Stimulated activated CD8-positive, alpha-beta memory T cell treated with anti-CD3 and anti-CD28 coated beads, Interleukin-7, amount 100 ng/mL, for 48 hours (primary cell): ENCODE measurements at regions not wholly inside any gene's neighbourhood (a gene's known extent, or its start where the extent isn't known, plus 50 kb on each side); places are given as distances from the start of the nearest gene placed in this dataset.
"Not testable (repeated sequence)": the region's sequence is repeated elsewhere in the genome, so short reads cannot be mapped to it uniquely, and the experiment has no call there.

Source experiments
- DNase-seq, 2 donors: peaks; one replicate each; pipeline ENCODE4 v3.0.0-alpha.2; 2020; ENCODE audit warnings: low read depth in 1 of 2; ENCODE audit errors: extremely low read depth in 1 of 2

DNA sequence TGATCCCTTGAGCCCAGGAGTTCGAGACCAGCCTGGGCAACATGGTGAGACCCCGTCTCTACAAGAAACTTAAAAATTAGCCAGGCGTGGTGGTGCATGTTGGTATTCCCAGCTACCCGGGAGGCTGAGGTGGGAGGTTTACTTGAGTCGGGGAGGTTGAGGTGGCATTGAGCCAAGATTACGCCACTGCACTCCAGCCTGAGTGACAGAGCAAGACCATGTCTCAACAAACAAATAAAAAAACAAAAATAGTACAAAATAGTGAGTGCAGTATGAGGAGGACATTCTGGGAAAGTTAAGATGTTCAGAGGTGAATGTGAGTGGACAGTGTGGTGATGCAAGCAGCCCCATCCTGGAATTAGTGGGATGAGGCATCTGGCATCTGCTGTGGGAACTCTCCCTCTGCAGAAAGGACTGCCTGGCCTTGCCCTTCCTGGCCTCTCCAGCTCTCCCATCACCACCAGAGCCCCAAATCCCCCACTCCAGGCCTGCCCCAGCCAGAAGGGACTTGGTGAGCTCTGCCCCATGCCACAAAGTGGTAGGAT, 96.6 kb upstream of the PARD3 start:
- DNase-seq, result no peak

GRCh38 chr10:34908481-34908880, 93.4 kb upstream of the PARD3 start:
- DNase-seq, result no peak

- no peak for DNase-seq
Measured at GRCh38 chr10:34907743-34908430, 92.8 kb upstream of the PARD3 start.

DNA sequence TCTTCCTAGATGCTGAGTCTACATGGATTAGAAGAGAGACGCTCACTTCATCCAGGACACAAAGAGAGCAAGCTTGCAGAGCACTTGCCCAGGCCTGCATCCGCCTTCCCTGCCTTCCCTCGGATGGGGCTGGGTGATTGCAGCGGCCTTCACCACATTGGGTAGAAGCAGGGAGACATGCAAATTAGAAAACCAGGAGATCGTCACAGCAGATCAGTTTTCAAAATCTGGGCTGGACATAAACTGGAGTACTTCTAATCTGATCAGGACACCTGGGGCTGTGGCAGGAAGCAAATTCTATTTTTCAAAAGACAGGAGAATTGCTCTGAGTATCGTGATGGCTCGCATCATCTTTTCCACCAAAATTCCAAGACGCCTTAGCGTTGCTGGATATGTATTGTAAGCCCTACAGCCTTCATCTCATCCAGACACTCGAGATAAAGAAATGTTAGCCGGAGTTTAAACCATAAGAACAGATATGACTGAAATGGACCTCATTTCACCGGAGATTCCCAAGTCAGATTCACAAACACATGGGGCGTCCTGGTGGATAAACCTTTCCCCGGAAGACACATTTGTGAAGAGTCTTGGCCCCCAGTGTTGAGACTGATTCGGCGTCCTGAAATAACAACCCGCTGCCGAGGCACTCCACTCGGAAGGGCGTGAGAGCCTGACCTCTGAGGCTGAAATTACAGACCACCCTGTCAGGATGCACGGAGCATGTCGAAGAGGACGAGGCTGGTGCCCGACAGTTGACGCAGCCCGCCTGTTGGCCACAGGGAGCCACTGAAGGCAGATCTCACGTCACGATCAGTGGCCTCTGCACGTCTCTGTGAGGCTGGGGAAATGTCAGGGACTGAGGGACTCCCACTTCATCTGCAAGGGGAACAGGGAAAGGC, 91.2 kb upstream of the PARD3 start:
- no peak for DNase-seq

- DNase-seq, result no peak
Measured at GRCh38 chr10:34905200-34905927, 90.3 kb upstream of the PARD3 start.

DNA sequence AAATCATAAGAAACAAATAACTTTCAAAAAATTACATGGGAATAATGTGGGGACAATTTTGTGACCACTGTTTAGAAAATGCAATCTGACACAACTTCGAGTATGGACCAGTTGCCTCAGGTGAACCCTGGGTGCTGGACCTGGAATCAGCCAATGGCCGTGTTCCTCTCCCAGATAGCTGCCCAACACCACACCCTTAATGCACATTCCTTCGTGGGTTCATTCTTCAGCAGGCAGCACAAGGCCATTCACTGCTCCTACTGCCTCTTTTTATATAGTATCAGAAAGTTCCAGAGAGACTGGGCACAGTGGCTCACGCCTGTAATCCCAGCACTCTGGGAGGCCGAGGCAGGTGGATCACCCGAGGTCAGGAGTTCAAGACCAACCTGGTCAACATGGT, 89.1 kb upstream of the PARD3 start:
- DNase-seq, result no peak

DNA sequence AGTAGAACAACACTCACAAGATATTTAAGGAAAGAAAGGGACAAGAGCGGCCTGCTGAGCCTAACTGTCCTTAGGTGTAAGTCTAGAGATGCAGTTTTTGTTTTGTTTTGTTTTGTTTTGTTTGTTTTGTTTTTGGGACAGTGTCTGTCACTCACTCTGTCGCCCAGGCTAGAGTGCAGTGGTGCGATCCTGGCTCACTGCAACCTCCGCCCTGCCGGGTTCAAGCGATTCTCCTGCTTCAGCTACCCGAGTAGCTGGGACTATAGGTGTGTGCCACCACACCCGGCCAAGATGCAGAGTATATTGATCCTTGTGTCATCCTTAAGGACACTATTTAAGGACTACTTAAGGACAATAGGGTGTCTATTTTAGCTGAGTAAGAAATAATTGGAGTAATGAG, 84.1 kb upstream of the PARD3 start:
- no peak for DNase-seq

- DNase-seq, result no peak
Measured at GRCh38 chr10:34895977-34896376, 80.9 kb upstream of the PARD3 start.

DNA sequence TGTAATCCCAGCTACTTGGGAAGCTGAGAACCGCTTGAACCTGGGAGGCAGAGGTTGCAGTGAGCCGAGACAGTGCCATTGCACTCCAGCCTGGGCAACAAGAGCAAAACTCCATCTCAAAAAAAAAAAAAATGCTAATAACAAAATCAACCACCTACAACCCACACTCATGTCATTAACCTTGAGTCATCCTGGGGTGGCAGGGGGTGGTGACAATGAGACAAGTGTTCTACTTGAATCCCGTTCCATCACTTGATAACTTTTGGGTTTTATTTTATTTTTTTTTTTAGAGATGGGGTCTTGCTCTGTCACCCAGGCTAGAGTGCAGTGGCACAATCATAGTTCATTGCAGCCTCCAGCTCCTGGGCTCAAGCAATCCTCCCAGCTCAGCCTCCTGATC, 80.0 kb upstream of the PARD3 start:
- DNase-seq, result not testable (repeated sequence)

GRCh38 chr10:34892521-34892920, 77.4 kb upstream of the PARD3 start:
- not testable (repeated sequence) for DNase-seq

GRCh38 chr10:34890939-34891338, 75.8 kb upstream of the PARD3 start:
- DNase-seq, result no peak

- no peak for DNase-seq
Measured at GRCh38 chr10:34889004-34889869, 74.1 kb upstream of the PARD3 start.

GRCh38 chr10:34886906-34887642, 72.0 kb upstream of the PARD3 start:
- no peak for DNase-seq

DNA sequence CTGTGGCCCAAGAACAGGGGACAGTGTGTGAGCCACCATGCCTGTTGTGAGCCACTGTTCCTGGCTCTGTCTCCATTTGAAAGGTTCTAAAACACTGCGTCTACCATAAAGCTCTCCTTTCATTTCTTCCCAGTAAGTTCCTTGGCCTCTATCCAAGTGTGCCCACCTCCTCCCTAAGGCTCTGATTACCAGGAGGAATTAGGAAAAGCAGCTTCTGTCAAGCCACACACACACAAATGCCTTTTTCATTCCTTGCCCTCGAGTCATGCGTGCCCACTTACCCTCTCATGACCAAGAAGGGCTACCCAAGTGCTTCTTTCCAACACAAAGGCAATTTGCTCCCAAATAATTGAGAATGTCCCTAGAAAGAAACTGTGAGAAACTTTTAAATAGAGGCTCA, 70.8 kb upstream of the PARD3 start:
- DNase-seq, result no peak

DNA sequence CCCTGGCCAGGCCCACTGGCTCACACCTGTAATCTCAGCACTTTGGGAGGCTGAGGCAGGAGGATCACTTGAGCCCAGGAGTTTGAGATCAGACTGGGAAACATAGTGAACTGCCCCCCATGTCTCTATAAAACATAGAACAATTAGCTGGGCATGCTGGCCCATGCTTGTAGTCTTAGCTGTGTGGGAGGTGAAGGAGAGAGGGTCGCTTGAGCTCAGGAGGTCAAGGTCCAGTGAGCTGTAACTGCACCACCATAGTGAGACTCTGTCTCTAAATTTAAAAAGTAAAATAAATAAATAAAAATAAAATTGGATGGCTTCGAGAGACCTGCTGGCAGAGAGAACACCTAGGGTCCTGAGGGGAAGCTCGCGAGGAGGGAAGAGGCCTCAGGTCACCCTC, 69.9 kb upstream of the PARD3 start:
- DNase-seq, result no peak

GRCh38 chr10:34884272-34884952, 69.3 kb upstream of the PARD3 start:
- DNase-seq, result no peak

GRCh38 chr10:34880817-34881216, 65.7 kb upstream of the PARD3 start:
- DNase-seq, result no peak

- not testable (repeated sequence) for DNase-seq
Measured at GRCh38 chr10:34878651-34879050, 63.6 kb upstream of the PARD3 start.

- no peak for DNase-seq
Measured at GRCh38 chr10:34875061-34875460, 60.0 kb upstream of the PARD3 start.
